Peyer's patch (tissue), 4 donors: ENCODE measurements at regions not wholly inside any gene's neighbourhood (a gene's known extent, or its start where the extent isn't known, plus 50 kb on each side); places are given as distances from the start of the nearest gene placed in this dataset.

ENCODE experiments used
- DNase-seq, 3 donors: peaks; one replicate each; pipeline ENCODE4 v3.0.0-alpha.2; 2017 to 2019
- H3K27ac ChIP-seq, 4 donors: fragments of 200-600 bp; sonication (generic); one replicate each; pipeline ENCODE4 v1.5.1; 2016 to 2019
- H3K27me3 ChIP-seq, 2 donors: fragments of 200-600 bp; sonication (generic); one replicate each; pipeline ENCODE4 v1.5.1; 2019
- H3K36me3 ChIP-seq, 3 donors: fragments of 200-600 bp; sonication (generic); one replicate each; pipeline ENCODE4 v1.5.1; 2016 to 2019
- H3K4me1 ChIP-seq, 4 donors: fragments of 200-600 bp; sonication (generic); one replicate each; pipeline ENCODE4 v1.5.1; 2016 to 2019
- H3K4me3 ChIP-seq, 4 donors: fragments of 200-600 bp; sonication (generic); 1 replicate in 3 of 4; 2 replicates in 1 of 4; pipeline ENCODE4 v1.5.1; 2016 to 2019; ENCODE audit warnings: mild to moderate bottlenecking in 1 of 4
- H3K9me3 ChIP-seq, 4 donors: fragments of 200-600 bp; sonication (generic); one replicate each; pipeline ENCODE4 v1.5.1; 2016 to 2019; ENCODE audit warnings: mild to moderate bottlenecking in 1 of 4
- POLR2A ChIP-seq, 2 donors: fragments of 450-650 bp; IDR thresholded peaks; one replicate each; pipeline ENCODE4 v1.5.1; 2017; ENCODE audit warnings: antibody characterized with exemption in 2 of 2, mild to moderate bottlenecking in 2 of 2, moderate library complexity in 2 of 2
- TF ChIP-seq, protein P1 (sequence below), 6 experiments: fragments of 450-650 bp in 4 of 6; fragments of 200-600 bp in 2 of 6; sonication (generic) in 1 of 6; IDR thresholded peaks; one replicate each; pipeline ENCODE4 v1.5.1; 2017 to 2019; ENCODE audit warnings: antibody characterized with exemption in 6 of 6, mild to moderate bottlenecking in 3 of 6, moderate library complexity in 1 of 6

DNA sequence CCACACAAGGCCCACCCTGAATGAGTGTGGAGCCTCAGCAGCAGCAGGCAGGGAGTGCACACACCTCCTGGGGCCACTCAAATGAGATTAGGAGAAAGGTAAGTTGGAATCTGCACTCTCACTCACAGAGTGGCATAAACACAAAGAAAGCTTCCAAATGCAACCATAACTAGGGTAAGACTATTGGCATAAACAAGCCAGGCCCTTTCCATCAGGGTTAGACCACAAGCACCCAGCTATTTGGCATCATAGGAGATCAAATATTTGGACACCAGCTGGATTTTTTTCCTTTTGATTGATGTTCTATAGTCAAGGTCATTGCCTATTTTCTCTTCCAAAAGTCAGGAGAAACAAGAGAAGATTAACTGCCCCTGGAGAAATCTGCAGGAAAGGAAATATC is 471.5 kb downstream of the TXNL1 start:
- TF ChIP-seq, protein P1, sequence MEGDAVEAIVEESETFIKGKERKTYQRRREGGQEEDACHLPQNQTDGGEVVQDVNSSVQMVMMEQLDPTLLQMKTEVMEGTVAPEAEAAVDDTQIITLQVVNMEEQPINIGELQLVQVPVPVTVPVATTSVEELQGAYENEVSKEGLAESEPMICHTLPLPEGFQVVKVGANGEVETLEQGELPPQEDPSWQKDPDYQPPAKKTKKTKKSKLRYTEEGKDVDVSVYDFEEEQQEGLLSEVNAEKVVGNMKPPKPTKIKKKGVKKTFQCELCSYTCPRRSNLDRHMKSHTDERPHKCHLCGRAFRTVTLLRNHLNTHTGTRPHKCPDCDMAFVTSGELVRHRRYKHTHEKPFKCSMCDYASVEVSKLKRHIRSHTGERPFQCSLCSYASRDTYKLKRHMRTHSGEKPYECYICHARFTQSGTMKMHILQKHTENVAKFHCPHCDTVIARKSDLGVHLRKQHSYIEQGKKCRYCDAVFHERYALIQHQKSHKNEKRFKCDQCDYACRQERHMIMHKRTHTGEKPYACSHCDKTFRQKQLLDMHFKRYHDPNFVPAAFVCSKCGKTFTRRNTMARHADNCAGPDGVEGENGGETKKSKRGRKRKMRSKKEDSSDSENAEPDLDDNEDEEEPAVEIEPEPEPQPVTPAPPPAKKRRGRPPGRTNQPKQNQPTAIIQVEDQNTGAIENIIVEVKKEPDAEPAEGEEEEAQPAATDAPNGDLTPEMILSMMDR (IDR thresholded peaks at IDR 0.05), result no peak
- no peak for TF ChIP-seq POLR2A (IDR thresholded peaks at IDR 0.05)
- Histone ChIP-seq H3K4me1 (no peaks in the 10 kb centered on the region), H3K27ac (no peak overlapping the region)

DNA sequence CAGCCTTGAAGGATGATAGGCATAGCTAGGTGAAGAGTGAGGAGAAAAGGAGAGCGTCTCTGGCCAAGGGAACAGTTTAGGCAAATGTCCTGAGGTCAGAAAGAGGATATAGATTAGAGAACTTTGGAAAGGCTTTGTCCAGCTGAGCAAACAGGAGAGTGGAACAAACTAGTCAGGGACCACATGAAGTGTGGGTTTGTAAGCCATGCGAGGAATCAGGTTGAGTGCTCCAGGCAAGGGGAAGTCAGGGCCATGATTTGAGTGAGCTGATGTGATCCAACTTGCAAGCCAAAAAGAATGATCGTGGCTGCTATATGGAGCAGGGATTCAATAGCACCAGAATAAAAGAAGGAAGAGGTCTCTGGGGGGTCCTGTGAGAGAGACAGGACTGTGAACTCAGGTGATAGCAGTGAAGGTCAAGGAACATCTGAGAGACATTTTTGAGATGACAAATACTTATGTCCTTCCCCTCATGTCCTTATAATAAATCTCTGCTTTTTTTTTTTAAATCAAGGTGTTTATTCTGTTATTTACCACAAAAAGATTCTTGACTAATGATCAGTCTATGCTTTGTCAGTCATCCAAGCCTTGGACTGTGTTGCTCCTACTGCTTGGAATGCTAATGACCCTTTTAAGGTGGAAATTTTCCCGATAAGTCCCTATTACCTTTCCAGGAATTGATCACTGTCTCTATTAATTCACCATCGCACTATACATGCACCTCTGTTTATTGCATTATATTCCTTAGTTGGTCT is 472.6 kb downstream of the TXNL1 start:
- TF ChIP-seq POLR2A (IDR thresholded peaks at IDR 0.05), result no peak
- TF ChIP-seq, protein P1 (IDR thresholded peaks at IDR 0.05), result no peak
- H3K27ac ChIP-seq, result no peak overlapping the region
- no peaks in the 10 kb centered on the region for H3K36me3 ChIP-seq
- H3K27me3 ChIP-seq, result no peaks in the 10 kb centered on the region
- no peaks in the 10 kb centered on the region for H3K9me3 ChIP-seq
- no peak for DNase-seq
- no peak overlapping the region for H3K4me3 ChIP-seq
- no peaks in the 10 kb centered on the region for H3K4me1 ChIP-seq

More for the DNA sequence above, 471.5 kb downstream of the TXNL1 start:
- no peak for DNase-seq
- no peaks in the 10 kb centered on the region for H3K27me3 ChIP-seq
- H3K4me3 ChIP-seq, result no peak overlapping the region
- H3K36me3 ChIP-seq, result no peaks in the 10 kb centered on the region
- H3K9me3 ChIP-seq, result no peaks in the 10 kb centered on the region

DNA sequence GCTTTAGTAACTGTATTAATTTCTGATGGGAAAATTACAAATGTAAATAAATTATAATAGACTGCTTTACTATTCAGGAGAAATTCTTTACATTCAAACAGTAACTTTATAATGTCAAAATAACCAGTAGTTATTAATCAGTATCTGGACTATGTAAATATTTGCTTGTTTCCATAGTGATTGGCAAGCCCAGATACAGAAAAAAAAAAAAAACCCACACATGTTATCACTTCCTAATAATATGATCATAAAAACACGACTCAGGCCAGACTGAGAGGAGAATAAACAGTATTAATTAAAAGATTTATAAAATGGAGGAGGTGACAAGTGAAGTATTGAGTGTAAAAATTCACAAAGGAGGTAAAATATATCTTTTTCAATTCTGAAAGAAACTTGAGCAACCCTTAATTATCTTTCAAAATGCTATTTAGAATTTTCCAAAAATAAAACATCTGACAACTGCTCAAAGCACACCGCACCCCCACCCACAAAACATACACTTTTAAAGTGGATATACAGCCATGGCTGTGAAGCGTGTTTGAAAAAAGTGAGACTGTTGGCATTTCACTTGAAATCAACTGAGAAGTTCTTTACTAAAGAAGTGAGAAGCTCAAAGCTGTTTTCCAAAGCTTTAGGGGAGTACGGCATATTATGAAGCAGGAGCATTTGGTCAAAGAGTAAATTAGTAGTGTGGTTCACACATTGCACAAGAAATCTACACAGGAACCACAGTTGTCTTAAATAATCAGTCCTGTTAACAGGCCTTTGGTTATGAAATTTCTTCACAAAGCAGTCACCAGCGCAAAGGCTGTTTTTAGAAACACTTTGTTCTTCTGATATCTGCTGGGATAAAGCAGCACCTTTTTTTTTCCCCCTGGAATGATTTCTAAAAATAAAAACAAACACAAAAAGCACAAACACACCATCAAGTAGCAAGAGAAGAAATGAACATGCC is 475.8 kb downstream of the TXNL1 start:
- no peak for DNase-seq
- H3K27ac ChIP-seq, result peak overlapping the region in 2 of 4 donors; percentile 15 to 22
- TF ChIP-seq POLR2A (IDR thresholded peaks at IDR 0.05), result no peak
- TF ChIP-seq, protein P1 (IDR thresholded peaks at IDR 0.05), result no peak

DNA sequence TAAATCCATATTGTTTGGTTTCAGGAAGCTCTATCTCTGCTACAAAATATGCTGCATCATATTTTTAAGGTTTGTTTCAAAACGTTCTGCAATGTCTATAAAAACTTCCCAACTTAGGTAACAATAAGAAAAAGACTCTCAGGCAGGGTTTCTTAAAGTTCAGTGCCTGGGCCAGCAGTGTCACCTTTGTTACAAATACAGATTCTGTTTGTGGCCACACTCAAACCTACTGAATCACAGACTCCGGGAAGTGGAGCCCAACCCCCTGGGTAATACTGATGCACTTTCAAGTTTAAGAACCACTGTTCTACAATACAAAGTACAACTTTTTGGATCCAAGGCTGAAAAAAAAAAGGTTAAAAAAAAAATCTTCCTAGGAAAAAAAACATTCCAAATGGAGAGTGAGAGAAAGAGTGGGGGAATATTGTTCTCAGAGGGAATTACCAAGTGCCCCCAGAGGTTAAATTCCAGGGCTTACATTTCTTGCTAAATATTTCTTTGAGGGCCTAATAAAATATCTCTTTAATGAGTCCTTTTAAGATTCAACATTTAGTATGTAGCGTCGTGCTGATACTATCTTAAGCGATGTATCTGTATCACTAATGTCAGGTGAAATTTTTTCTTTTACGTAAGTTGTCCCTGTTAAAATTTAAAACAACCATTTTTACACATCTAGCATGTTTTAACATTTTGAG is 476.7 kb downstream of the TXNL1 start:
- no peaks in the 10 kb centered on the region for H3K4me1 ChIP-seq
- no peaks in the 10 kb centered on the region for H3K27me3 ChIP-seq
- DNase-seq, result no peak

More for the DNA sequence above, 475.8 kb downstream of the TXNL1 start:
- no peaks in the 10 kb centered on the region for H3K36me3 ChIP-seq
- no peak overlapping the region for H3K4me3 ChIP-seq
- H3K27me3 ChIP-seq, result no peaks in the 10 kb centered on the region
- H3K4me1 ChIP-seq, result no peaks in the 10 kb centered on the region
- no peaks in the 10 kb centered on the region for H3K9me3 ChIP-seq

DNA sequence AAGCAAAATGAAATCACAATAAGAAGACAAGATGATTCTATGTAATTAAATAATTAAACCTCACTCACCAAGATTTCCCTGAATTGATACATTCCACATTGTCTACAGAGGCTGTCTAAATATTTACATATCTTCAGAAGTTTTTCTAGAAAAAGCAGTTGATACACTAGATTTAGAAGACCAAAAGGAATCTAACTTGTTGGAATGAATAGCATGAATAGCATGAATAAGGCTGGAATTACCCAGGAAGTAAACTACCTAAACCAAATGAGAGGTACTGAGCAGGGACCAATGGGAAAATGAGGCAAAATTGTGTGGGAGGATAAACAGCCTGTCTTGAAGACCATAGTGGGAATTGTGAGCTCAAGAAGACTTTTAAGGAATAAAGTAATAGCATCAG is 479.7 kb downstream of the TXNL1 start:
- Histone ChIP-seq H3K4me3 (no peak overlapping the region), H3K27me3 (no peaks in the 10 kb centered on the region), H3K9me3 (no peaks in the 10 kb centered on the region), H3K4me1 (no peaks in the 10 kb centered on the region), H3K36me3 (no peaks in the 10 kb centered on the region), H3K27ac (no peak overlapping the region)
- no peak for DNase-seq
- TF ChIP-seq POLR2A (IDR thresholded peaks at IDR 0.05), result no peak

More for the DNA sequence above, 476.7 kb downstream of the TXNL1 start:
- peak overlapping the region in 1 of 4 donors; percentile 22 for H3K27ac ChIP-seq
- TF ChIP-seq, protein P1 (IDR thresholded peaks at IDR 0.05), result no peak
- TF ChIP-seq POLR2A (IDR thresholded peaks at IDR 0.05), result no peak
- no peaks in the 10 kb centered on the region for H3K9me3 ChIP-seq
- H3K4me3 ChIP-seq, result no peak overlapping the region
- no peaks in the 10 kb centered on the region for H3K36me3 ChIP-seq
